ENCODE measurements at regions not wholly inside any gene's neighbourhood (a gene's known extent, or its start where the extent isn't known, plus 50 kb on each side); places are given as distances from the start of the nearest gene placed in this dataset.
"Not testable (repeated sequence)": the region's sequence is repeated elsewhere in the genome, so short reads cannot be mapped to it uniquely, and the experiment has no call there.

- DNase-seq (ENCODE audit: low read depth in 3 of 3): no peak
These were observed 68.7 kb downstream of the VSIG4 start for GRCh38 chrX:65971151-65971550.

- DNase-seq (ENCODE audit: low read depth in 3 of 3): not testable (repeated sequence)
These were observed 72.7 kb downstream of the VSIG4 start for GRCh38 chrX:65967159-65967558.

GRCh38 chrX:65961714-65962113 is 78.2 kb downstream of the VSIG4 start:
- DNase-seq (ENCODE audit: low read depth in 3 of 3): no peak

GRCh38 chrX:65948103-65948502 is 91.8 kb downstream of the VSIG4 start:
- no peak for DNase-seq (ENCODE audit: low read depth in 3 of 3)

GRCh38 chrX:65941775-65942174 is 98.1 kb downstream of the VSIG4 start:
- no peak for DNase-seq (ENCODE audit: low read depth in 3 of 3)

- no peak for DNase-seq (ENCODE audit: low read depth in 3 of 3)
These were observed 106.7 kb downstream of the VSIG4 start for GRCh38 chrX:65933085-65933589.

GRCh38 chrX:65932173-65933084 is 107.5 kb downstream of the VSIG4 start:
- DNase-seq (ENCODE audit: low read depth in 3 of 3): peak in 1 of 3 experiments; percentile 19

GRCh38 chrX:65928522-65928921 is 111.4 kb downstream of the VSIG4 start:
- no peak for DNase-seq (ENCODE audit: low read depth in 3 of 3)

- DNase-seq (ENCODE audit: low read depth in 3 of 3): not testable (repeated sequence)
These were observed 112.5 kb downstream of the VSIG4 start for GRCh38 chrX:65927386-65927785.

GRCh38 chrX:65926095-65927019 is 113.5 kb downstream of the VSIG4 start:
- DNase-seq (ENCODE audit: low read depth in 3 of 3): peak in 1 of 3 experiments; percentile 31

GRCh38 chrX:65925592-65925991 is 114.3 kb downstream of the VSIG4 start:
- no peak for DNase-seq (ENCODE audit: low read depth in 3 of 3)

- no peak for DNase-seq (ENCODE audit: low read depth in 3 of 3)
These were observed 114.9 kb downstream of the VSIG4 start for GRCh38 chrX:65925005-65925404.

GRCh38 chrX:65921363-65921762 is 118.5 kb downstream of the VSIG4 start:
- no peak for DNase-seq (ENCODE audit: low read depth in 3 of 3)

- DNase-seq (ENCODE audit: low read depth in 3 of 3): no peak
These were observed 119.3 kb downstream of the VSIG4 start for GRCh38 chrX:65920620-65921019.

- DNase-seq (ENCODE audit: low read depth in 3 of 3): no peak
These were observed 129.0 kb downstream of the VSIG4 start for GRCh38 chrX:65910899-65911298.

GRCh38 chrX:65903750-65904149 is 136.1 kb downstream of the VSIG4 start:
- no peak for DNase-seq (ENCODE audit: low read depth in 3 of 3)

- DNase-seq (ENCODE audit: low read depth in 3 of 3): no peak
These were observed 137.9 kb downstream of the VSIG4 start for GRCh38 chrX:65902011-65902410.

- no peak for DNase-seq (ENCODE audit: low read depth in 3 of 3)
These were observed 138.7 kb downstream of the VSIG4 start for GRCh38 chrX:65900850-65901844.

- no peak for DNase-seq (ENCODE audit: low read depth in 3 of 3)
These were observed 145.7 kb downstream of the VSIG4 start for GRCh38 chrX:65894133-65894532.

GRCh38 chrX:65891817-65892216 is 148.1 kb downstream of the VSIG4 start:
- not testable (repeated sequence) for DNase-seq (ENCODE audit: low read depth in 3 of 3)

- not testable (repeated sequence) for DNase-seq (ENCODE audit: low read depth in 3 of 3)
These were observed 151.7 kb downstream of the VSIG4 start for GRCh38 chrX:65888150-65888549.
